ENCODE measurements at regions not wholly inside any gene's neighbourhood (a gene's known extent, or its start where the extent isn't known, plus 50 kb on each side); places are given as distances from the start of the nearest gene placed in this dataset.

GRCh38 chr22:45112136-45112879 lies 51.4 kb upstream of the NUP50 start:
- intact Hi-C loops (cut with DNase I, micrococcal nuclease) = no loop called here
- Mint-ChIP-seq H3K4me1 (no peaks in the 10 kb centered on the region), H3K27ac (no peak overlapping the region), H3K9me3 (ENCODE audit: low read depth) (no peaks in the 10 kb centered on the region), H3K27me3 (no peaks in the 10 kb centered on the region), H3K4me3 (no peak overlapping the region), H3K36me3 (ENCODE audit: low read depth) (no peaks in the 10 kb centered on the region)
- no peak for DNase-seq
- ATAC-seq = no peak
- CTCF ChIA-PET = no interaction called here
- POLR2A ChIA-PET = no interaction called here
